Adrenal gland (tissue), 9 donors: ENCODE measurements at regions not wholly inside any gene's neighbourhood (a gene's known extent, or its start where the extent isn't known, plus 50 kb on each side); places are given as distances from the start of the nearest gene placed in this dataset.

Experiments
- DNase-seq, 7 donors: peaks; one replicate each; pipeline ENCODE4 v3.0.0-alpha.2; 2019 to 2020
- H3K27ac ChIP-seq, 5 donors: fragments of 200-600 bp; sonication (generic) in 4 of 5; 1 replicate in 3 of 5; 2 replicates in 2 of 5; pipeline versions ENCODE4 v1.5.1 to v1.8.0; 2016 to 2020; ENCODE audit warnings: mild to moderate bottlenecking in 1 of 5
- H3K27me3 ChIP-seq: fragments of 200-600 bp; 2 replicates; pipeline ENCODE4 v1.8.0; 2021
- H3K36me3 ChIP-seq, 2 donors: fragments of 200-600 bp; replicated peaks in 1 of 2; 1 replicate in 1 of 2; 2 replicates in 1 of 2; pipeline versions ENCODE4 v1.5.1 to v1.8.0; 2018 to 2022
- H3K4me1 ChIP-seq, 2 donors: fragments of 200-600 bp; replicated peaks in 1 of 2; 1 replicate in 1 of 2; 2 replicates in 1 of 2; pipeline versions ENCODE4 v1.5.1 to v1.8.0; 2018 to 2021
- H3K4me3 ChIP-seq, 4 donors: fragments of 200-600 bp; sonication (generic) in 3 of 4; one replicate each; pipeline ENCODE4 v1.5.1; 2016 to 2018
- H3K9me3 ChIP-seq, 3 donors: fragments of 200-600 bp; sonication (generic) in 1 of 3; replicated peaks in 1 of 3; 1 replicate in 2 of 3; 2 replicates in 1 of 3; pipeline versions ENCODE4 v1.5.1 to v1.8.0; 2016 to 2021
- CTCF ChIP-seq, 6 experiments: fragments of 450-650 bp in 4 of 6; fragments of 200-600 bp in 2 of 6; sonication (generic) in 1 of 6; IDR thresholded peaks; 1 replicate in 5 of 6; 2 replicates in 1 of 6; pipeline versions ENCODE4 v1.5.1 to v1.8.0; 2016 to 2021; ENCODE audit warnings: antibody characterized with exemption in 6 of 6, mild to moderate bottlenecking in 2 of 6, moderate library complexity in 1 of 6
- POLR2A ChIP-seq, 2 donors: fragments of 450-650 bp; IDR thresholded peaks; one replicate each; pipeline ENCODE4 v1.6.1; 2017; ENCODE audit warnings: antibody characterized with exemption in 2 of 2, mild to moderate bottlenecking in 2 of 2, moderate library complexity in 1 of 2
- WGBS, 4 donors: extraction: QIAGEN DNeasy Blood & Tissue Kit in 2 of 4; methylation state at CpG; one replicate each; pipeline versions ENCODE4 v1.1.5 to v1.1.7; 2013 to 2017; 5-methylcytosine and 5-hydroxymethylcytosine counted together
- intact Hi-C, 2 donors: fragments of 100-400 bp; cut with DNase I; formaldehyde crosslinking; loops; one replicate each; pipeline versions ENCODE4 v1.14.1 to v1.15.0; 2022 to 2023
- donor health status: healthy with polysubstance abuse.
- donor health status: Bipolar disorder and iron deficiency.
- donor health status: DM: yes; HTN: yes; CAD: no.
- donor health status: DM: no; HTN: no; CAD: no.
- donor health status: DM: no; HTN: no; CAD: no.

GRCh38 chr11:112590764-112591163 is 330.1 kb upstream of the PLET1 start:
- H3K36me3 ChIP-seq: no peaks in the 10 kb centered on the region
- no peaks in the 10 kb centered on the region for H3K27me3 ChIP-seq
- no peaks in the 10 kb centered on the region for H3K4me1 ChIP-seq
- no peak for TF ChIP-seq CTCF (IDR thresholded peaks at IDR 0.05)
- TF ChIP-seq POLR2A (IDR thresholded peaks at IDR 0.05): no peak
- DNase-seq: no peak
- WGBS, 4 donors: 85 to 100% (median 91%) methylated on average over 2 of the region's 2 CpGs
- H3K4me3 ChIP-seq: no peak overlapping the region
- intact Hi-C loops: loop anchor here (5.0 to 10.0 kb wide), 3 partner anchors 194 to 697 kb away; no protein-coding TSS in a partner anchor
- no peak overlapping the region for H3K27ac ChIP-seq
- H3K9me3 ChIP-seq: no peaks in the 10 kb centered on the region

DNA sequence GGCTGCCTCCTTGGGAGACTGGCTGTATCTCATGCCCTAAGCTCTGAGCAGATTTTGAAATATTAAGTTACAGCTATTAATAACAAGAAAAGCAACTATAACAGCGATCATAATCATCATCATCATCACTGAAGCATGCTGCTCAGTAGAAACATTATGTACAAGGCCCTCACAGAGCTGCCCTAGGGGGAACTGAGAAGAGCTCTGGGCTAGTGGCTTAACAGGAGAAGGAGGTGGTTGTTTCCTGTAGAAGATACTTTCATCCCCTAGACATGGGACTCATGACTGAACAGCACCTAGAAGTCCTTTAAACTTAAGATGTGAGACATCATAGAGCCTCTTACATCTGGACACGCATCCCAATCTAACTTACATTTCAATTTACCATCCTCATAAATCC is 332.8 kb upstream of the PLET1 start:
- WGBS, 4 donors: 88 to 95% (median 93%) methylated on average over 2 of the region's 2 CpGs
- no peaks in the 10 kb centered on the region for H3K4me1 ChIP-seq
- intact Hi-C loops: loop anchor here (5.0 to 10.0 kb wide), 3 partner anchors 191 to 694 kb away; no protein-coding TSS in a partner anchor

DNA sequence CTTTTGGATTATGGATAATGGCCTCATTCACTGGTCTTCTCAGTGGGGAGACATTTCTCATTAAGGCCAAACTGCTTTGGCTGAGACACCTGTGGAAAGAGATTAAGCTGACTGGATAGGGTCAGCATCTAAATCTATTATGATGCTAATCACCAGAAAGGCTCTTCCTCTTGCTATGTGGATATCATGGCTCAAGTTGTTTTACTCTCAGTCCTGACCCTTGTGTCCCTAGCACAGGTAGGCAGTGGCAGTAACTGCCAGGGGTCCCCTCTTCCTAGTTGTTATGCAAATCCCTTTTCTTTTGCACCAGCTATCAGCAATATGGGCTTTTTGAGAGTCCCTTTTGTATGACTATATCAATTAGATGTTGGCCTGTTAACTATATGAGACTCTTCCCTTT is 335.7 kb upstream of the PLET1 start:
- TF ChIP-seq CTCF (IDR thresholded peaks at IDR 0.05) (no peak), POLR2A (IDR thresholded peaks at IDR 0.05) (no peak)
- Histone ChIP-seq H3K9me3 (no peaks in the 10 kb centered on the region), H3K27ac (no peak overlapping the region), H3K4me1 (peaks cover 4 to 14% of the 10 kb centered on the region in 2 donors), H3K36me3 (no peaks in the 10 kb centered on the region), H3K27me3 (no peaks in the 10 kb centered on the region), H3K4me3 (no peak overlapping the region)
- intact Hi-C loops: loop anchor here in 1 of 2 donors (10.0 kb wide), 1 partner anchor 188 kb away; no protein-coding TSS in a partner anchor
- no peak for DNase-seq

More for the DNA sequence above, 332.8 kb upstream of the PLET1 start:
- Histone ChIP-seq H3K36me3 (no peaks in the 10 kb centered on the region), H3K4me3 (no peak overlapping the region), H3K27me3 (no peaks in the 10 kb centered on the region), H3K27ac (no peak overlapping the region), H3K9me3 (no peaks in the 10 kb centered on the region)
- TF ChIP-seq CTCF (IDR thresholded peaks at IDR 0.05) (no peak), POLR2A (IDR thresholded peaks at IDR 0.05) (no peak)
- DNase-seq: no peak

GRCh38 chr11:112597286-112597790 is 336.7 kb upstream of the PLET1 start:
- Histone ChIP-seq H3K27ac (no peak overlapping the region), H3K4me3 (no peak overlapping the region), H3K27me3 (no peaks in the 10 kb centered on the region), H3K9me3 (no peaks in the 10 kb centered on the region), H3K4me1 (peaks cover 4 to 14% of the 10 kb centered on the region in 2 donors), H3K36me3 (no peaks in the 10 kb centered on the region)
- 86 to 92% (median 89%) methylated on average over 2 of the region's 2 CpGs for WGBS, 4 donors
- intact Hi-C loops: loop anchor here in 1 of 2 donors (10.0 kb wide), 1 partner anchor 187 kb away; no protein-coding TSS in a partner anchor
- DNase-seq: no peak
- no peak for TF ChIP-seq CTCF (IDR thresholded peaks at IDR 0.05)
- no peak for TF ChIP-seq POLR2A (IDR thresholded peaks at IDR 0.05)
